ENCODE measurements at regions not wholly inside any gene's neighbourhood (a gene's known extent, or its start where the extent isn't known, plus 50 kb on each side); places are given as distances from the start of the nearest gene placed in this dataset.

GRCh38 chr16:86452451-86452850 lies 57.9 kb upstream of the FOXF1 start:
- TF ChIP-seq CTCF (optimal IDR thresholded peaks at IDR 0.05 in 1 of 3, IDR thresholded peaks at IDR 0.05 in 1 of 3, conservative IDR thresholded peaks at IDR 0.05 in 1 of 3; ENCODE audit: extremely low read depth in 1 of 3, insufficient read depth in 2 of 3, low read length in 3 of 3) (no peak), EZH2 (IDR thresholded peaks at IDR 0.05; ENCODE audit: low read length) (no peak)
- H3K36me3 ChIP-seq (ENCODE audit: control insufficient read depth in 2 of 2, extremely low read depth in 1 of 2, insufficient read depth in 2 of 2, low read length in 2 of 2): no peaks in the 10 kb centered on the region
- no peaks in the 10 kb centered on the region for H3K79me2 ChIP-seq (ENCODE audit: control insufficient read depth, insufficient read depth, low read length)
- DNase-seq (ENCODE audit: low read depth, low spot score) (no peak), FAIRE-seq (no peak)
- H3K4me3 ChIP-seq (ENCODE audit: control insufficient read depth in 2 of 3, extremely low read depth in 1 of 3, insufficient read depth in 2 of 3, low read depth in 1 of 3, low read length in 3 of 3): no peak overlapping the region
- H4K20me1 ChIP-seq (ENCODE audit: control insufficient read depth, extremely low read depth, insufficient read depth, low read length): no peaks in the 10 kb centered on the region
- H3K9me1 ChIP-seq (ENCODE audit: control insufficient read depth, extremely low read depth, insufficient read depth, low read length): no peaks in the 10 kb centered on the region
- H3K27me3 ChIP-seq (ENCODE audit: control insufficient read depth, extremely low read depth, insufficient read depth, low read length): no peaks in the 10 kb centered on the region
- H3K9me3 ChIP-seq (ENCODE audit: control insufficient read depth, low read depth, low read length): no peaks in the 10 kb centered on the region
- H2AFZ ChIP-seq (ENCODE audit: control insufficient read depth, low read length): no peak overlapping the region
- no peak overlapping the region for H3K9ac ChIP-seq (ENCODE audit: control insufficient read depth, extremely low read depth, insufficient read depth, low read length)
- no peak overlapping the region for H3K27ac ChIP-seq (ENCODE audit: control insufficient read depth, insufficient read depth, low read length)
- dilution Hi-C loops (cut with MboI; ENCODE audit: extremely low pct_ligation_motif_present, low sequenced_read_pairs): no loop called here
- H3K4me1 ChIP-seq (ENCODE audit: control insufficient read depth, extremely low read depth, insufficient read depth, low read length): no peaks in the 10 kb centered on the region
- H3K4me2 ChIP-seq (ENCODE audit: control insufficient read depth, extremely low read depth, insufficient read depth, low read depth, low read length): no peak overlapping the region

- DNase-seq (ENCODE audit: low read depth, low spot score) (no peak), FAIRE-seq (no peak)
- H3K79me2 ChIP-seq (ENCODE audit: control insufficient read depth, insufficient read depth, low read length): no peaks in the 10 kb centered on the region
- H3K9me3 ChIP-seq (ENCODE audit: control insufficient read depth, low read depth, low read length): no peaks in the 10 kb centered on the region
- no peak overlapping the region for H3K27ac ChIP-seq (ENCODE audit: control insufficient read depth, insufficient read depth, low read length)
- no peak overlapping the region for H3K4me2 ChIP-seq (ENCODE audit: control insufficient read depth, extremely low read depth, insufficient read depth, low read depth, low read length)
- no peaks in the 10 kb centered on the region for H3K27me3 ChIP-seq (ENCODE audit: control insufficient read depth, extremely low read depth, insufficient read depth, low read length)
- TF ChIP-seq EZH2 (IDR thresholded peaks at IDR 0.05; ENCODE audit: low read length) (no peak), CTCF (optimal IDR thresholded peaks at IDR 0.05 in 1 of 3, IDR thresholded peaks at IDR 0.05 in 1 of 3, conservative IDR thresholded peaks at IDR 0.05 in 1 of 3; ENCODE audit: extremely low read depth in 1 of 3, insufficient read depth in 2 of 3, low read length in 3 of 3) (no peak)
- no peaks in the 10 kb centered on the region for H3K36me3 ChIP-seq (ENCODE audit: control insufficient read depth in 2 of 2, extremely low read depth in 1 of 2, insufficient read depth in 2 of 2, low read length in 2 of 2)
- no peak overlapping the region for H3K4me3 ChIP-seq (ENCODE audit: control insufficient read depth in 2 of 3, extremely low read depth in 1 of 3, insufficient read depth in 2 of 3, low read depth in 1 of 3, low read length in 3 of 3)
- H2AFZ ChIP-seq (ENCODE audit: control insufficient read depth, low read length): no peak overlapping the region
- dilution Hi-C loops (cut with MboI; ENCODE audit: extremely low pct_ligation_motif_present, low sequenced_read_pairs): no loop called here
- H4K20me1 ChIP-seq (ENCODE audit: control insufficient read depth, extremely low read depth, insufficient read depth, low read length): no peaks in the 10 kb centered on the region
- no peaks in the 10 kb centered on the region for H3K4me1 ChIP-seq (ENCODE audit: control insufficient read depth, extremely low read depth, insufficient read depth, low read length)
- H3K9me1 ChIP-seq (ENCODE audit: control insufficient read depth, extremely low read depth, insufficient read depth, low read length): no peaks in the 10 kb centered on the region
- H3K9ac ChIP-seq (ENCODE audit: control insufficient read depth, extremely low read depth, insufficient read depth, low read length): no peak overlapping the region
Measured at GRCh38 chr16:86455116-86455515, 55.2 kb upstream of the FOXF1 start.

Measured in keratinocyte (primary cell).